ENCODE measurements at regions not wholly inside any gene's neighbourhood (a gene's known extent, or its start where the extent isn't known, plus 50 kb on each side); places are given as distances from the start of the nearest gene placed in this dataset.

DNA sequence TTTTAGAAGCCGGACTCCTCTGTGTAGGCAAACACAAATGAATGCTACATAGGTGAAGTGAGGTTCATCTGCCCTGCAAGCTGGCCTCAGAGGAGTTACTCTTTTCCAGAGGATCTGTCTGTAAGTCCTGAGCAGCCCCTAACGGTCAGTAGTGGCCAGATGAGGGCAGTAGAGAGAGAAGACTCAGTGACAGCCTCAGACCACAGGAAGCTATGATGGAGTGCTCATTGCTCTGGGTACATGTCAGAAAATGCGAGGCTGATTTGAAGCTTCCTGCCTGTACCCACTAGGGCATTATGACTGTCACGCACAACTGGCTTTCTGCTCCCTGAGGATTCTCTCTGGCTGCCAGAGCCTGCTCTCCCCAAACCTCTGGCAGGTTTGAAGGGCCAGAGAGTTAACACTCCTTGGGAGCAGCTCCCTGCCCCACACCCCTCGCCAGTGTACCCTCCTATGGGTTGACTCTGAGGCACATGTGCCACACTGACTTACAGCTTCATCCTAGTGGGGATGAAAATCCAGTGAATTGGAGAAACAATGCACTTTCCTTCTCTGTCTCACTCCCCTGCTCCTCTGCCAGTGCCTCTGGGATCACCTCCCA, 141.5 kb downstream of the GABRG2 start:
- no peak overlapping the region for H3K4me3 ChIP-seq (ENCODE audit: low read length)
- DNase-seq (ENCODE audit: low read depth), result no peak
- TF ChIP-seq, protein P1, sequence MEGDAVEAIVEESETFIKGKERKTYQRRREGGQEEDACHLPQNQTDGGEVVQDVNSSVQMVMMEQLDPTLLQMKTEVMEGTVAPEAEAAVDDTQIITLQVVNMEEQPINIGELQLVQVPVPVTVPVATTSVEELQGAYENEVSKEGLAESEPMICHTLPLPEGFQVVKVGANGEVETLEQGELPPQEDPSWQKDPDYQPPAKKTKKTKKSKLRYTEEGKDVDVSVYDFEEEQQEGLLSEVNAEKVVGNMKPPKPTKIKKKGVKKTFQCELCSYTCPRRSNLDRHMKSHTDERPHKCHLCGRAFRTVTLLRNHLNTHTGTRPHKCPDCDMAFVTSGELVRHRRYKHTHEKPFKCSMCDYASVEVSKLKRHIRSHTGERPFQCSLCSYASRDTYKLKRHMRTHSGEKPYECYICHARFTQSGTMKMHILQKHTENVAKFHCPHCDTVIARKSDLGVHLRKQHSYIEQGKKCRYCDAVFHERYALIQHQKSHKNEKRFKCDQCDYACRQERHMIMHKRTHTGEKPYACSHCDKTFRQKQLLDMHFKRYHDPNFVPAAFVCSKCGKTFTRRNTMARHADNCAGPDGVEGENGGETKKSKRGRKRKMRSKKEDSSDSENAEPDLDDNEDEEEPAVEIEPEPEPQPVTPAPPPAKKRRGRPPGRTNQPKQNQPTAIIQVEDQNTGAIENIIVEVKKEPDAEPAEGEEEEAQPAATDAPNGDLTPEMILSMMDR (conservative IDR thresholded peaks at IDR 0.05; ENCODE audit: low read depth, low read length), result peak; percentile 62

DNA sequence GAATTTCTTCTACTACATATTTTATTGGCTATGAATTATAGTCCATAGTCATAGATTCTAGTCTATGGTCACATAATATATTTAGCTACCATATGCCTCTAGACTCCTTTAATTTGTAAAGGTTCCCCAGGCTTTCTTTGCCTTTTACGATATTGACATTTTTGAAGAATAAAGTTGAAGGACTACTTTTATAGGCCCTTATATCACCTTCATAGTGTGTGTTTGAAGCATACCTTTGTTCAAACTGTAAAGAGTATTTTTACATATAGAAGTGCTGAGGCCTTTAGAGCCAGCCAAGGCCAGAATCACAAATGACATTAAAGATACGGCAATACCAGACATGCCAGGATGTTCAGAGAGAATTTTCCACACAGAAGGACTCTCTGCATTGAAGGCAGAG, 147.0 kb downstream of the GABRG2 start:
- DNase-seq (ENCODE audit: low read depth), result no peak
- no peak overlapping the region for H3K4me3 ChIP-seq (ENCODE audit: low read length)
- TF ChIP-seq, protein P1 (conservative IDR thresholded peaks at IDR 0.05; ENCODE audit: low read depth, low read length), result no peak

DNA sequence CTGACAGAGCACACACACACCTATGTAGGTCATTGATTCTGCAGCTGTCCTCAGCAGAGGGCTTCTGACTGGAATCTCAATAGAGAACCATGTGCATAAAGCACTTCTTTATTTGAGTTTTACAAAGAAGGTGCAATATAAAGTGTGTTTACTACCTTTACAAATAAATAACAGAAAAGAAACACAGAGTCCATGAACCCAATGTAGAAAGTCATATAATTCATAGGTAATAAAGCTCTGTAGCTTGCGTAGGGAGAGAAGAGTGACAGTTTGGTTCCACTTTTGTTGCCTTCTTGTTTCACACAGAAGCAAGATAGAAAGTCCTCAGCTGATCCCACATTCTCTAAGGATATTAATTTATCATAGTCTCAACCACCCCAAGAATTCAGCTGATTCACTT, 149.5 kb downstream of the GABRG2 start:
- TF ChIP-seq, protein P1 (conservative IDR thresholded peaks at IDR 0.05; ENCODE audit: low read depth, low read length), result no peak
- no peak for DNase-seq (ENCODE audit: low read depth)
- H3K4me3 ChIP-seq (ENCODE audit: low read length), result no peak overlapping the region

DNA sequence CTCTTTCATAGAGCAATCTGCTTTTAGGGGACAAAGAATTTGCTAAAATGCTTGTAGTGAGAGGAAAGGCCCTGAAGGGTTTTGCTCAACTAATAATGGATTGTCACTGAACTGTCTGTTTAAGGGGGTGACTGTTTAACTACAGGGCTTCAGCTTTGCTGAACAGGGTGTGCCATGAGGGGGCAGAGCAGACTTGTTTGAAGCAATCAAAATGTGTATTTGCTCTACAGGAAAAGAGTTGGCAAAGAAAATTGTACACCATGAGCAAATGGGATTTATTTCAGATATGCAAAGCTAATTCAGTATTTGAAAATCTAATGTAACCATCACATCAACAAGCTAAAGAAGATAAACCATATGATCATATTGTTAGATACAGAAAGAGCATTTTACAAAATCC, 154.3 kb downstream of the GABRG2 start:
- H3K4me3 ChIP-seq (ENCODE audit: low read length), result no peak overlapping the region
- no peak for DNase-seq (ENCODE audit: low read depth)
- TF ChIP-seq, protein P1 (conservative IDR thresholded peaks at IDR 0.05; ENCODE audit: low read depth, low read length), result no peak

DNA sequence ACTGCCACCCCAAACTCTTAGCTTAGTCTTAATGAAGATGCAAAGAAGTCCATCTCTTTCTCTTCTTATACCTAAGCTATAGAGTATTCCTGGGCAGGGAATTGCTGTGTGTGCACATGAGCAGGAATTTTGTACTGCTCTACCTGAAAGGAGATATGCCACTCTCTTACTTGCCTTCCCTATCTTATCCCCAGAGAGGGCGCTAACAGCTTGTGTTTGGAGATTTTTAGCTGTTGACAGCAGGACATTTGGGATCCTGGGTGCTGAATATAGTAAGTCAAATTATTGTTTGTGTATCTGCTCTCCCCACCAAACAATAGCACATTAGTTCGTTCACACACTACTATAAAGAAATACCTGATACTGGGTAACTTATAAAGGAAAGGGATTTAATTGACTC, 159.5 kb downstream of the GABRG2 start:
- H3K4me3 ChIP-seq (ENCODE audit: low read length), result no peak overlapping the region
- DNase-seq (ENCODE audit: low read depth), result no peak
- TF ChIP-seq, protein P1 (conservative IDR thresholded peaks at IDR 0.05; ENCODE audit: low read depth, low read length), result no peak

DNA sequence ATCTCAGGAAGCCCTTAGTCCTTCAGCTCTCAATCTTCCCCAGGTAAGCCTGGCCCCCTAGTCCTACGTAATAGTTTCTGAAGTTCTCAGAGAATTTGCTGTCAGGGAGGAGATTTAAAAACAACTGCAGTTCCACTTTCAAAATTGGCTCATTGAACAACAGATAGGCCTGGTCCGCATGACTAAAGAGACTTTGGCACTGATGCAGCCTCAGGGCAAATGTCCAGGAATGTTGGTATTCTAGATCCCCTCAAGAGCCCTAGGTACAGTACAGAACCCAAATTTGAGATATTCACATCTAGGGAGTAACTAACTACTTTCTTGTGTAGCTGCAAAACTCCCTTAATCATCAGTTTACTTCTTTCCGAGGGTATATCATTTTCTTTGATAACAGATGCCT, 162.8 kb downstream of the GABRG2 start:
- DNase-seq (ENCODE audit: low read depth), result no peak
- TF ChIP-seq, protein P1 (conservative IDR thresholded peaks at IDR 0.05; ENCODE audit: low read depth, low read length), result no peak
- no peak overlapping the region for H3K4me3 ChIP-seq (ENCODE audit: low read length)

DNA sequence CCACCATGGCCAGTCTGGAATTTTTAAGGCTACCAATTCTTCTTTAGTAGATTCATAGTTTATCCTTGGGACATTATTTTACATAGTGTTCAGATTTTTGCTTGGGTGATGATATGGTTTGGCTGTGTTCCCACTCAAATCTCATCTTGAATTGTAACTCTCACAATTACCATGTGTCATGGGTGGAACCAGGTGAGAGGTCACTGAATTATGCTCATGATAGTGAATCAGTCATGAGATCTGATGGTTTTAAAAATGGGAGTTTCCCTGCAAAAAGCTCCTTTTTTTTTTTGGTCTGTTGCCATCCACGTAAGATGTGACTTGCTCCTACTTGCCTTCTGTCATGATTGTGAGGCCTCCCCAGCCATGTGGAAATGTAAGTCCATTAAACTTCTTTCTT, 163.9 kb downstream of the GABRG2 start:
- DNase-seq (ENCODE audit: low read depth), result no peak
- no peak overlapping the region for H3K4me3 ChIP-seq (ENCODE audit: low read length)
- TF ChIP-seq, protein P1 (conservative IDR thresholded peaks at IDR 0.05; ENCODE audit: low read depth, low read length), result no peak
